Stimulated activated CD8-positive, alpha-beta memory T cell treated with anti-CD3 and anti-CD28 coated beads, Interleukin-7, amount 100 ng/mL, for 48 hours (primary cell): ENCODE measurements at regions not wholly inside any gene's neighbourhood (a gene's known extent, or its start where the extent isn't known, plus 50 kb on each side); places are given as distances from the start of the nearest gene placed in this dataset.

ENCODE experiments used
- DNase-seq, 2 donors: peaks; one replicate each; pipeline ENCODE4 v3.0.0-alpha.2; 2020; ENCODE audit warnings: low read depth in 1 of 2; ENCODE audit errors: extremely low read depth in 1 of 2

GRCh38 chr1:70916034-70916427, 131.6 kb downstream of the PTGER3 start:
- no peak for DNase-seq

- no peak for DNase-seq
Observed at GRCh38 chr1:70919706-70920323, 127.8 kb downstream of the PTGER3 start.
